Stimulated activated CD4-positive, alpha-beta T cell treated with anti-CD3 and anti-CD28 coated beads, Interleukin-15, amount 100 ng/mL, for 48 hours (primary cell): ENCODE measurements at regions not wholly inside any gene's neighbourhood (a gene's known extent, or its start where the extent isn't known, plus 50 kb on each side); places are given as distances from the start of the nearest gene placed in this dataset.
"Not testable (repeated sequence)": the region's sequence is repeated elsewhere in the genome, so short reads cannot be mapped to it uniquely, and the experiment has no call there.

ENCODE experiments used
- DNase-seq, 2 donors: peaks; one replicate each; pipeline ENCODE4 v3.0.0-alpha.2; 2020; ENCODE audit warnings: low read depth in 2 of 2

GRCh38 chr20:48440916-48441315 is 386.9 kb downstream of the PREX1 start:
- no peak for DNase-seq

- DNase-seq = not testable (repeated sequence)
Measured at GRCh38 chr20:48440261-48440660, 387.5 kb downstream of the PREX1 start.

- DNase-seq = no peak
Measured at GRCh38 chr20:48437146-48437545, 390.7 kb downstream of the PREX1 start.

- not testable (repeated sequence) for DNase-seq
Measured at GRCh38 chr20:48436609-48437008, 391.2 kb downstream of the PREX1 start.

GRCh38 chr20:48433178-48433577 is 394.6 kb downstream of the PREX1 start:
- DNase-seq = no peak

GRCh38 chr20:48432494-48432832 is 395.3 kb downstream of the PREX1 start:
- DNase-seq = no peak

- DNase-seq = no peak
Measured at GRCh38 chr20:48431653-48432493, 395.9 kb downstream of the PREX1 start.

GRCh38 chr20:48426630-48427029 is 401.2 kb downstream of the PREX1 start:
- no peak for DNase-seq

GRCh38 chr20:48425817-48426612 is 401.8 kb downstream of the PREX1 start:
- no peak for DNase-seq

GRCh38 chr20:48425321-48425720 is 402.5 kb downstream of the PREX1 start:
- DNase-seq = no peak

GRCh38 chr20:48422242-48422960 is 405.4 kb downstream of the PREX1 start:
- DNase-seq = no peak

GRCh38 chr20:48421547-48421946 is 406.3 kb downstream of the PREX1 start:
- DNase-seq = no peak

GRCh38 chr20:48420176-48420575 is 407.6 kb downstream of the PREX1 start:
- DNase-seq = no peak

GRCh38 chr20:48419173-48419572 is 408.6 kb downstream of the PREX1 start:
- DNase-seq = no peak

- peak in 1 of 2 donors; percentile 2 for DNase-seq
Measured at GRCh38 chr20:48416002-48416401, 411.8 kb downstream of the PREX1 start.

- DNase-seq = no peak
Measured at GRCh38 chr20:48414786-48415185, 413.0 kb downstream of the PREX1 start.

GRCh38 chr20:48411919-48412522 is 415.8 kb downstream of the PREX1 start:
- no peak for DNase-seq

- DNase-seq = no peak
Measured at GRCh38 chr20:48411245-48411644, 416.6 kb downstream of the PREX1 start.

- no peak for DNase-seq
Measured at GRCh38 chr20:48409055-48409615, 418.7 kb downstream of the PREX1 start.

GRCh38 chr20:48407710-48408109 is 420.1 kb downstream of the PREX1 start:
- DNase-seq = no peak

- no peak for DNase-seq
Measured at GRCh38 chr20:48406912-48407340, 420.9 kb downstream of the PREX1 start.

GRCh38 chr20:48406498-48406897 is 421.3 kb downstream of the PREX1 start:
- peak; percentile 7 to 14 for DNase-seq
